MCF 10A (cell line): ENCODE measurements at regions not wholly inside any gene's neighbourhood (a gene's known extent, or its start where the extent isn't known, plus 50 kb on each side); places are given as distances from the start of the nearest gene placed in this dataset.

Source experiments
- BruUV-seq: library from RNA; stranded (reverse); fragments of 400-500 nt; replicated peaks from 2 replicates; lab custom pipeline; 2021; lab: Mats Ljungman, UMichigan
- CTCF ChIA-PET: fragments of 300-600 bp; sonication (Branson Sonifier 250); formaldehyde crosslinking; extraction: SDS; loops from one replicate; lab custom pipeline; 2021; ENCODE audit warnings: antibody characterized with exemption, inconsistent platforms; lab: Yijun Ruan, JAX
- POLR2A ChIA-PET: fragments of 300-600, 350-650 bp; sonication (Branson Sonifier 250); formaldehyde crosslinking; extraction: SDS; loops from one replicate; lab custom pipeline; 2020; ENCODE audit warnings: antibody characterized with exemption, inconsistent platforms; lab: Yijun Ruan, JAX
- DNase-seq: peaks from one replicate; pipeline ENCODE4 v3.0.0-alpha.2; 2018; ENCODE audit not compliant: unreplicated experiment
- H3K27ac Mint-ChIP-seq: one replicate; pipeline ENCODE4 v1.8.0; 2022; ENCODE audit warnings: mild to moderate bottlenecking, low read depth, mixed read lengths; ENCODE audit not compliant: unreplicated experiment
- H3K27me3 Mint-ChIP-seq: one replicate; pipeline ENCODE4 v1.8.0; 2022; ENCODE audit warnings: mixed read lengths; ENCODE audit not compliant: insufficient read depth, unreplicated experiment
- H3K36me3 Mint-ChIP-seq: one replicate; pipeline ENCODE4 v1.8.0; 2022; ENCODE audit warnings: mild to moderate bottlenecking, moderate library complexity, mixed read lengths; ENCODE audit not compliant: insufficient read depth, unreplicated experiment
- H3K4me1 Mint-ChIP-seq: one replicate; pipeline ENCODE4 v1.8.0; 2022; ENCODE audit warnings: mixed read lengths; ENCODE audit not compliant: insufficient read depth, unreplicated experiment
- H3K4me3 Mint-ChIP-seq: one replicate; pipeline ENCODE4 v1.8.0; 2022; ENCODE audit warnings: mild to moderate bottlenecking, moderate library complexity, mixed read lengths; ENCODE audit not compliant: unreplicated experiment
- H3K9me3 Mint-ChIP-seq: one replicate; pipeline ENCODE4 v1.8.0; 2022; ENCODE audit warnings: mixed read lengths; ENCODE audit not compliant: unreplicated experiment
- intact Hi-C: fragments of 100-400 bp; cut with micrococcal nuclease; formaldehyde crosslinking; loops from 2 replicates; pipeline ENCODE4 v1.14.1; 2022
- TF ChIP-seq, protein P1 (sequence below): fragments of 200-600 bp; IDR thresholded peaks from one replicate; pipeline ENCODE4 v1.8.0; 2022; ENCODE audit warnings: antibody characterized with exemption, mild to moderate bottlenecking; ENCODE audit not compliant: unreplicated experiment

- no peaks in the 10 kb centered on the region for H3K9me3 Mint-ChIP-seq
- no peak for DNase-seq
- TF ChIP-seq, protein P1, sequence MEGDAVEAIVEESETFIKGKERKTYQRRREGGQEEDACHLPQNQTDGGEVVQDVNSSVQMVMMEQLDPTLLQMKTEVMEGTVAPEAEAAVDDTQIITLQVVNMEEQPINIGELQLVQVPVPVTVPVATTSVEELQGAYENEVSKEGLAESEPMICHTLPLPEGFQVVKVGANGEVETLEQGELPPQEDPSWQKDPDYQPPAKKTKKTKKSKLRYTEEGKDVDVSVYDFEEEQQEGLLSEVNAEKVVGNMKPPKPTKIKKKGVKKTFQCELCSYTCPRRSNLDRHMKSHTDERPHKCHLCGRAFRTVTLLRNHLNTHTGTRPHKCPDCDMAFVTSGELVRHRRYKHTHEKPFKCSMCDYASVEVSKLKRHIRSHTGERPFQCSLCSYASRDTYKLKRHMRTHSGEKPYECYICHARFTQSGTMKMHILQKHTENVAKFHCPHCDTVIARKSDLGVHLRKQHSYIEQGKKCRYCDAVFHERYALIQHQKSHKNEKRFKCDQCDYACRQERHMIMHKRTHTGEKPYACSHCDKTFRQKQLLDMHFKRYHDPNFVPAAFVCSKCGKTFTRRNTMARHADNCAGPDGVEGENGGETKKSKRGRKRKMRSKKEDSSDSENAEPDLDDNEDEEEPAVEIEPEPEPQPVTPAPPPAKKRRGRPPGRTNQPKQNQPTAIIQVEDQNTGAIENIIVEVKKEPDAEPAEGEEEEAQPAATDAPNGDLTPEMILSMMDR, result no peak
- H3K4me1 Mint-ChIP-seq, result no peaks in the 10 kb centered on the region
- no peak overlapping the region for H3K27ac Mint-ChIP-seq
- H3K27me3 Mint-ChIP-seq, result no peaks in the 10 kb centered on the region
- POLR2A ChIA-PET, result interaction anchor here (0.7 kb wide), 1 partner anchor 991 kb away, joined by 3 read pairs; no protein-coding TSS in a partner anchor
- peaks cover 5% of the 10 kb centered on the region for H3K36me3 Mint-ChIP-seq
- intact Hi-C loops, result no loop called here
- H3K4me3 Mint-ChIP-seq, result no peak overlapping the region
- no TSS peak for BruUV-seq
- CTCF ChIA-PET, result interaction anchor here (0.8 kb wide), 1 partner anchor 167 kb away, joined by 5 read pairs; no protein-coding TSS in a partner anchor
These were observed 168.5 kb downstream of the KATNIP start for GRCh38 chr16:27718201-27719105.

DNA sequence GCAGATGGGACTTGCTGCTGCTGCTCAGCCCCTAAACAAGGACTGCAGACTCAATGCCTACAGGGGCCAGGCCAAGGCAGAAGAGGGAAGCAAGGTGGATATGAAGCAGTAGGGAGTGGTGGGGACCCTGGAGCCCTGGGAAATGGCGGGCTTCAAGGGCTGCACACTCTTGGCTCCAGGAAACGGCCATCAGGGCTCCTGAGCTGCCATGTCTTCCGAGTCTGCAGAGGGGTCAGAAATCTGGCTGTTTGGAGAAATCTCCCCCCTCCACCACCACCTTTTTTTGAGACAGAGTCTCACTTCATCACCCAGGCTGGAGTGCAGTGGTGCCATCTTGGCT, 169.1 kb downstream of the KATNIP start:
- no peak overlapping the region for H3K4me3 Mint-ChIP-seq
- peaks cover 5% of the 10 kb centered on the region for H3K36me3 Mint-ChIP-seq
- no peaks in the 10 kb centered on the region for H3K4me1 Mint-ChIP-seq
- POLR2A ChIA-PET, result no interaction called here
- intact Hi-C loops, result no loop called here
- no peak overlapping the region for H3K27ac Mint-ChIP-seq
- no peaks in the 10 kb centered on the region for H3K9me3 Mint-ChIP-seq
- CTCF ChIA-PET, result interaction anchor here (1.4 kb wide), 1 partner anchor 20 kb away, joined by 7 read pairs; no protein-coding TSS in a partner anchor
- TF ChIP-seq, protein P1, result no peak
- no peaks in the 10 kb centered on the region for H3K27me3 Mint-ChIP-seq
- no peak for DNase-seq
- no TSS peak for BruUV-seq

GRCh38 chr16:27720731-27721530, 171.0 kb downstream of the KATNIP start:
- no peak for DNase-seq
- no TSS peak for BruUV-seq
- ChIA-PET CTCF (interaction anchor here (0.6 to 1.4 kb wide), 3 partner anchors 22 to 1360 kb away, joined by 3 to 7 read pairs (median 4); no protein-coding TSS in a partner anchor), POLR2A (no interaction called here)
- no peaks in the 10 kb centered on the region for H3K27me3 Mint-ChIP-seq
- no peak overlapping the region for H3K4me3 Mint-ChIP-seq
- no peaks in the 10 kb centered on the region for H3K4me1 Mint-ChIP-seq
- intact Hi-C loops, result no loop called here
- peaks cover 5% of the 10 kb centered on the region for H3K36me3 Mint-ChIP-seq
- H3K27ac Mint-ChIP-seq, result no peak overlapping the region
- TF ChIP-seq, protein P1, result no peak
- H3K9me3 Mint-ChIP-seq, result no peaks in the 10 kb centered on the region
